Activated T-cell treated with anti-CD3 and anti-CD28 coated beads, Interleukin-2, amount 50 U/mL, for 72 hours (primary cell): ENCODE measurements at regions not wholly inside any gene's neighbourhood (a gene's known extent, or its start where the extent isn't known, plus 50 kb on each side); places are given as distances from the start of the nearest gene placed in this dataset.
"Not testable (repeated sequence)": the region's sequence is repeated elsewhere in the genome, so short reads cannot be mapped to it uniquely, and the experiment has no call there.

Experiments
- ATAC-seq, 2 donors: fragments of 150-1000 bp; cut with Tn5 transposase; replicated peaks in 1 of 2; 2 replicates each; pipeline ENCODE4 v1.10.0; 2021; ENCODE audit warnings: moderate library complexity in 2 of 2, mild to moderate bottlenecking in 1 of 2
- DNase-seq, 2 donors: peaks; one replicate each; pipeline ENCODE4 v3.0.0; 2021 to 2022; ENCODE audit warnings: mixed read lengths in 1 of 2
- H3K27ac Mint-ChIP-seq: one replicate; pipeline ENCODE4 v1.8.0; 2022; ENCODE audit warnings: mild to moderate bottlenecking, moderate library complexity, mixed read lengths
- H3K27me3 Mint-ChIP-seq: one replicate; pipeline ENCODE4 v1.8.0; 2022; ENCODE audit warnings: low read depth, mixed read lengths
- H3K36me3 Mint-ChIP-seq, 2 donors: one replicate each; pipeline ENCODE4 v1.8.0; 2022; ENCODE audit warnings: mixed read lengths in 2 of 2, mild to moderate bottlenecking in 1 of 2; ENCODE audit not compliant: insufficient read depth in 2 of 2
- H3K4me1 Mint-ChIP-seq: one replicate; pipeline ENCODE4 v1.8.0; 2022; ENCODE audit warnings: low read depth, mixed read lengths
- H3K4me3 Mint-ChIP-seq, 2 donors: one replicate each; pipeline ENCODE4 v1.8.0; 2022; ENCODE audit warnings: mild to moderate bottlenecking in 2 of 2, mixed read lengths in 2 of 2, moderate library complexity in 2 of 2
- H3K9me3 Mint-ChIP-seq, 2 donors: one replicate each; pipeline ENCODE4 v1.8.0; 2022; ENCODE audit warnings: mixed read lengths in 2 of 2

DNA sequence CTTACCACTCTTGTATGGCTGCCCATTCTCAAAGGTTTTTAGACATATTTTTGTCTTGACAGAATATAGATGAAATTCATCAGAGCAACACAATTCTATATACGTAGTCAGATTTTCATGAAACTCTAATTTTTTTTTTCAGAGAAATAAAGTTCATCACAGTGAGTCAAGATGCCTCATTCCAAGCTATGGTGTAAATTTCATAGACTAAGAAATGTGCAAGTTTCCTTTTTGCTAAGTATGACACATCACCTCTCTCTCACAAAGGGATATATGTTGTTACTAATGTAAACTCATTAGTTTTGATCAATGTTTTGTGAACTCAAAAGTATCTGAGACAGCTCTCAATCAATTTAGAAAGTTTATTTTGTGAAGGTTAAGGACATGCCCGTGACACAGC, 60.4 kb upstream of the ATXN3L start:
- DNase-seq (no peak), ATAC-seq (peak; percentile 87)
- H3K9me3 Mint-ChIP-seq: no peaks in the 10 kb centered on the region
- H3K27ac Mint-ChIP-seq: peak overlapping the region; percentile 94
- H3K4me3 Mint-ChIP-seq: peak overlapping the region in 1 of 2 donors; percentile 83
- H3K27me3 Mint-ChIP-seq: peaks cover 22% of the 10 kb centered on the region
- no peaks in the 10 kb centered on the region for H3K36me3 Mint-ChIP-seq
- H3K4me1 Mint-ChIP-seq: peaks cover 25% of the 10 kb centered on the region

DNA sequence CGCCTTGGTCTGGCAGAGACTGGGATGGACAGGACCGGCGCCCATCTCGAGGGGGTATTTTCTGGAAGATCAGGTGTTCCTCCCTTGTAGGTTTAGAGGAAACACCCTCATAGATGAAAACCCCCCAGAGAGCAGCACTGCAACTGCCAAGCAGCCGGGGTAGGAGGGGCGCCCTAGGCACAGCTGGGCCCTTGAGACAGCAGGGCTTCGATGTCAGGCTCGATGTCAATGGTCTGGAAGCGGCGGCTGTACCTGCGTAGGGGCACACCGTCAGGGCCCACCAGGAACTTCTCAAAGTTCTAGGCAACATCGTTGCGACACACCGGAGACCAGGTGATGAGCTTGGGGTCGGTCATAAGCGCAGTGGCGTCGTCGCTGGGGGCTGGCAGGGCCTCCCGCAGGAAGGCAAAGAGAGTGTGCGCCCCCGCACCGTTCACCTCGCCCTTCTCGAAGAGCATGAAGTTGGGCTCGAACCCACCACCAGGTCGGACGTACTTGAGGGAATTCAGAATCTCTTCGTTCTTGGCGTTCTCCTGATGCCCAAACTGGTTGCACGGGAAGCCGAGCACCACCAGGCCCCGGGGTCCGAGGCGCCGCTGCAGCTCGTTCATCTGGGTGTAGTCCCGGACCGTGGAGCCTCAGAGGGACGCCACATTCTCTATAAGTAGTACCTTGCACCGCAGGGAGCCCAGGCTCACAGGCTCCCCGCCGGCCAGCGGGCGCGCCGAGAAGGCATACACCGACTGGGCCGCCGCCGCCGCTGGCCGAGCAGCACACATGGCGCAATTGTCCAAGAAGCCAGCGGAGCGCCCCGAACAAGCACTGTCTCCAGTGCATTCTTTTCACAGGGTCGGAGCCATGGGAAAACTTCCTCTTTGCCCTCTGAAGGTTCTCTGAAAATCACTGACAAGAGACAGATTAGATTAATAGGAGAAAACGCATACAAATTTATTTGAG, 59.0 kb upstream of the ATXN3L start:
- Mint-ChIP-seq H3K27me3 (peaks cover 20% of the 10 kb centered on the region), H3K4me3 (peak overlapping the region in 1 of 2 donors; percentile 15), H3K4me1 (peaks cover 26% of the 10 kb centered on the region)
- peak; percentile 18 to 21 for DNase-seq
- peak in 1 of 2 donors; percentile 47 for ATAC-seq
- not testable (repeated sequence) for H3K9me3 Mint-ChIP-seq, H3K27ac Mint-ChIP-seq, H3K36me3 Mint-ChIP-seq

DNA sequence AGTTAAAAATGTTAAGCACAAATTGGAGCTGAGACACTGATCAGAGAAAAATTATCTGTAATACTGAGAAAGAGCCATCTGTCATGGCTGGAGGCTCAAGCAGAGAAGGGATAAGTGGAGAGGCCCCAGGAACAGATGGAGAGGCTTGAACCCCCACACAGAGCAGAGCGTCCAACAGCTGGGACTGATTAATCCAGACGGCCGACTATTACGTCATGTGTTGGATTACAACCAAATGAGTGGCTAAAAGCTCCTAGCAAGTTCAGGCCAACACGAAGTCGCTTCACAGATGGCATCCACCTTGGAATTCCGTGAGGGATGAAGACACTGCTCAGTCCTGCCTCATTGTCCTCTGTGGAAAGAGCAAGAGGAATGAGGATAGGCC, 57.7 kb upstream of the ATXN3L start:
- DNase-seq (no peak), ATAC-seq (no peak)
- Mint-ChIP-seq H3K9me3 (no peaks in the 10 kb centered on the region), H3K27ac (no peak overlapping the region), H3K4me1 (peaks cover 38% of the 10 kb centered on the region), H3K36me3 (no peaks in the 10 kb centered on the region), H3K4me3 (peak overlapping the region in 1 of 2 donors; percentile 23), H3K27me3 (peaks cover 7% of the 10 kb centered on the region)

DNA sequence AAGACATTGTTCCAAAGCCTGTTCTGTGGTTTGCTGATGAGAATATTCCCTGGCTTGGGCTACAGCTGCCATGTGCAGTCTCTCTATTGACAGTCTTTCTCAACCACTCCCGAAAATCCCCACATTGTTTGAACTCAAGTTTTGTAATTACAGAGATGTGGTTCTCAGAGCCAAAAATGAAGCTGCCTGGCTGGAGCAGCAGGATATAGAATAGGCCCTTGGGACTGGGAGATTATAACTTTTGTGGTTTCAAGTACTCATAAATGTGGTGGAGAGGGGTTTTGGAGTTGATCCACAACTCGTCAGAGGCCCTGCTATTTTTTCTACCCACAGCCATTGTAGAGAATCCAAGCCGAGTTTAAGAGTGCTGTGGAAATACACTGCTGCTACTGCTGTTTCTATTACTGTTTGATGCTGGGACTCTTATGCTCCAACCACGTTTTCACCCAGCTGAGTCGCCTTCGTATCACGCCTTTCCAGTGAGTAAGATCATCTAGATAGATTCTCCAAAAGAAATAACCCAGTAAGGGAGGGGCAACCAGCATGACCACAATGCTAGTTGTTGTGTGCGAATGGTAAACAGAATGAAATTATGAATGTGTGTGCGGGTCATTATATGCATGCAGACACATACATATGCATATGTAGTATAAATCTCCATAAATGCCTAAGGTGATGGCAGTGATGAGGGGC, 57.1 kb upstream of the ATXN3L start:
- no peaks in the 10 kb centered on the region for H3K9me3 Mint-ChIP-seq
- H3K27ac Mint-ChIP-seq: no peak overlapping the region
- peak; percentile 50 to 52 for ATAC-seq

DNA sequence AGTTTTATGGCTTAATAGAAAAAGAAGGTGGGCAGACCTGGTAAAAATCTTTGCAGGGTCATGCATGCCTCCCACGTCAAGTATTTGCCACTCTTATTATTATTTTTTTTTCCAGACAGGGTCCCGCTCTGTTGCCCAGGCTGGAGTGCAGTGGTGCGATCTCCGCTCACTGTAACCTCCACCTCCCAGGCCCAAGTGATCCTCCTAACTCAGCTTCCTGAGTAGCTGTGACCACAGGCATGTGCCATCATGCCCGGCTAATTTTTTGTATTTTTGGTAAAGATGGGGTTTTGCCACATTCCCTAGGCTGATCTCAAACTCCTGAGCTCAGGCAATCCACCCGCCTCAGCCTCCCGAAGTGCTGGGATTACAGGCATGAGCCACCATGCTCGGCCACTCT, 55.7 kb upstream of the ATXN3L start:
- H3K4me1 Mint-ChIP-seq: peaks cover 34% of the 10 kb centered on the region
- H3K9me3 Mint-ChIP-seq, ATAC-seq, H3K36me3 Mint-ChIP-seq, H3K27ac Mint-ChIP-seq, DNase-seq, H3K4me3 Mint-ChIP-seq: not testable (repeated sequence)
- peaks cover 13% of the 10 kb centered on the region for H3K27me3 Mint-ChIP-seq

More for the DNA sequence above, 57.1 kb upstream of the ATXN3L start:
- peaks cover 2% of the 10 kb centered on the region for H3K27me3 Mint-ChIP-seq
- peak overlapping the region in 1 of 2 donors; percentile 23 for H3K4me3 Mint-ChIP-seq
- DNase-seq: no peak
- no peaks in the 10 kb centered on the region for H3K36me3 Mint-ChIP-seq
- peaks cover 38% of the 10 kb centered on the region for H3K4me1 Mint-ChIP-seq

DNA sequence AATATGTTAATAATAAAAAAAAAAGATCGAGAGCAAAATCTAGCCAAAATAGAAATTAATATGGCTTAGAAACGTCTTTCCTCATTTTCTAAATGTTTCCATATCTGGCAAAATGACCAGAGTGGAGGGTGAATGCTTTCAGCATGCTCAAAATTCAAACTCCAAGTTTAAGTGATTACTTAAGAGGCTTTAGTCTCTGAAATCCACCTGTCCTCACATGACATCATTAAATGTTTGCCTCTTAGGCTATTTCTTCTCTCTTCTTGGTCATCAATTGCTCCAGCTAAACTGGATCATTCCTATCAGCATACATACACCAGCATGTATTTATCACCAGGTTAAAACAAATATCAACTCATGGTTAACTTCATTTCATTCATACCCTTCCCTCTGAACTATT, 54.5 kb upstream of the ATXN3L start:
- Mint-ChIP-seq H3K4me3 (no peak overlapping the region), H3K27ac (no peak overlapping the region), H3K36me3 (peaks cover 0 to 1% of the 10 kb centered on the region in 2 donors), H3K4me1 (peaks cover 22% of the 10 kb centered on the region), H3K9me3 (peaks cover 3 to 5% of the 10 kb centered on the region in 2 donors), H3K27me3 (peaks cover 16% of the 10 kb centered on the region)
- DNase-seq: no peak
- ATAC-seq: no peak

DNA sequence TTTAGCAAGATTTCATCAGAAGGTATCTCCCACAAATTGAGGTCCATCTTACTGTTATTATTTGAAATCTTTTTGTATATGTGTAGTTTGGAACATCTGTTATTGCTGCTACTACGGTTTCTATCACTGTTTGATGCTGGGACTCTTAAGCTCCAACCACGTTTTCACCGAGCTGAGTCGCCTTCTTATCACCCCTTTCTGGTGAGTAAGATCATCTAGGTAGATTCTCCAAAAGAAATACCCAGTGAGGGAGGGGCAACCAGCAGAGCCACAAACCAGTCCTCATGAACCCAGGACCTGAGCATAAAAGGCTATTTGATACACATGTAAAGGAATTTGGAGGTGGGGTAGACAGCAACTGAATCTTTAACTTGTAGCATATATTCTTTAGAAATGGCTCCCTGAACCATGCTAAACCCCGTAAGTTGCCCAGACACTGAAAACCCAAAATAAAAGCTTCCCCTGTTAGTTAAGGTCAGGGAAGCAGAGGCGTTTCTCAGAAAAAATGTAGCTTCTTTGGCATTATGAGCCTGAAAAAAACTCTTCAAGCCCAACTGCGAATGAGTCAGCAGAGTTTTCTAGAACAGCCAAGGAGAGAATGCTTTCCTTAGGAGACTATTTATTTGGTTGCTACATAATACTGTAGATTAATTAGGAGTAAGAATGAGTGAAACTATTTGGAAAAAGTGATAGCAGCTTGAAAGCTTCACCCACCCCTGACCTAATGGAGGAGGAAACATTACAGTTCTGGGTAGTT, 53.8 kb upstream of the ATXN3L start:
- Mint-ChIP-seq H3K27ac (peak overlapping the region; percentile 46), H3K27me3 (peaks cover 24% of the 10 kb centered on the region), H3K4me1 (peaks cover 19% of the 10 kb centered on the region), H3K9me3 (peaks cover 4 to 5% of the 10 kb centered on the region in 2 donors), H3K36me3 (peaks cover 0 to 1% of the 10 kb centered on the region in 2 donors), H3K4me3 (peak overlapping the region; percentile 12 to 42)
- ATAC-seq (peak; percentile 66 to 74), DNase-seq (peak in 1 of 2 donors; percentile 25)

DNA sequence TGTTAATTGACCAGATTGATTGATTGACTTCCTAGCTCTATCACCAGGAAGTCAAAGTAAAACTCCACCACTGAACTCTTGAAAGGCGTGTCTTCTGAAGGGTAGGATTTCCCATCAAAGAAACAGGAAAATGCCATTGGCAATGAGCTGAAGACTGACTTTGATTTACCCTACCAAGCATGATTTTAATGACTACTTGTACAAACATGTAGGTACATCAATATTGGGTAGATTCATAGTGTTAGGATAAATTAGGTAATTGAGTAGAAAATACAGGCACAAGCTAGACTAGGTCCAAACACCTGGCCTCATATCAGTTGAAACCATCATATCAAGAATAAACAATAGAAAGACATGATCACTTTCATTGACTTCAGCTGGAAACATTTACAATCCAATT, 53.2 kb upstream of the ATXN3L start:
- H3K27ac Mint-ChIP-seq: no peak overlapping the region
- H3K27me3 Mint-ChIP-seq: peaks cover 30% of the 10 kb centered on the region
- peak overlapping the region in 1 of 2 donors; percentile 42 for H3K4me3 Mint-ChIP-seq
- H3K4me1 Mint-ChIP-seq: peaks cover 23% of the 10 kb centered on the region
- no peak for DNase-seq
- H3K9me3 Mint-ChIP-seq: peaks cover 5% of the 10 kb centered on the region in 2 donors
- ATAC-seq: peak; percentile 2 to 19
- H3K36me3 Mint-ChIP-seq: peaks cover 0 to 1% of the 10 kb centered on the region in 2 donors

DNA sequence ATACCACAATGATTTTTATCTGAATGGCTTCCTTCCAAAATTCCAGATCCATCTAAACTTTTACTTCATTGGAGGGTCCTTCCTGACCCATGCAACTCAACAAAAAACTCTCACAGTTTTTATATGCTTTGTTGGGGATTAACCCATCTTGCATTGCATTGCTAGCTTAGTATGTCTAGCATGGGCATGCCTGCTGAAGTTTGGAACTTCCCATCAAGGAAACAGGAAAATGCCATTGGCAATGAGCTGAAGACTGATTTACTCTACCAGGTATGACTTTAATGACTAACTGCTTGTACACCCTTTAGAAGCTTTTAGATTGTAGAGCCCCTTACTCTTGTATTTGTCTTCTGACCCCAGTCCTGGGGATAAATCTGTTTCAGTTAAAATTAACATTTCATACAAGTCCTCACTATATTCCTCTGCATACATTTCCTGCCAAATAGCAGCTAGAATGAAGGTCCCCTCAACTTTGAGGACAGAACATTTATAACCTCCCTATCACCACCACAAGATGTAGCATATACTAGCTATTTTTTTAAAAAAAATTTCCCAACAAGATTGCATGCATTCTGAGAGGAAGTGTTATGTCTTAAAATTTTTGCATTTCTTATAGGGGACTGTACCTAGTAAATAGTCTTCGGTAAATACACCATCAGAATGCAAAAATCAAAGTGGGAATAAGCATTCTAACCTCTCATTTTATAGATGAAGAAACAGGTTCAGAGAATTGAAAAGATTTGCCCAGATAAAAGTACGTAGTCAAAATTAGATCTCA, 52.5 kb upstream of the ATXN3L start:
- H3K36me3 Mint-ChIP-seq: peaks cover 0 to 1% of the 10 kb centered on the region in 2 donors
- ATAC-seq (no peak), DNase-seq (no peak)
- H3K4me1 Mint-ChIP-seq: peaks cover 21% of the 10 kb centered on the region
- peaks cover 31% of the 10 kb centered on the region for H3K27me3 Mint-ChIP-seq
- H3K4me3 Mint-ChIP-seq: no peak overlapping the region
- H3K9me3 Mint-ChIP-seq: peaks cover 5% of the 10 kb centered on the region in 2 donors
- no peak overlapping the region for H3K27ac Mint-ChIP-seq

DNA sequence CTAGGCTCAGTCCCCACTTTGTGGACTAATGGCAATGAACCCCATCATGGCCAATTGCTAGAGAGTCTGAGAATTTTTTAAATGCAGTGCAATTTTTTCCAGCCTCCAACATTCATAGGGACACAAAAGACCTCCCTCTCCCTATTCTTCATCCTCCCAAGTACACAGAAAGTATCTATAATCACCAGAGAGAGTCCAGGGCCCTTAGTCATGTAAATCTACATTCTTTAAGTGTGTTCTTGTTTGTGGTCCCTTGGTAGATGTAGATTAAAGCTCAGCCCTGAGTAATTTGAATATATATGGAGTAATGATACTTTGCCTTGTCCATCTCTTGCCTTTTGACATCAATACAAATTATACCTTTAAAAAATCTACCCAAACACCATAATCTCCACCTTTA, 51.3 kb upstream of the ATXN3L start:
- DNase-seq (no peak), ATAC-seq (no peak)
- H3K27ac Mint-ChIP-seq: no peak overlapping the region
- H3K27me3 Mint-ChIP-seq: peaks cover 31% of the 10 kb centered on the region
- H3K36me3 Mint-ChIP-seq: peaks cover 0 to 1% of the 10 kb centered on the region in 2 donors
- no peak overlapping the region for H3K4me3 Mint-ChIP-seq
- peaks cover 5% of the 10 kb centered on the region in 2 donors for H3K9me3 Mint-ChIP-seq
- peaks cover 17% of the 10 kb centered on the region for H3K4me1 Mint-ChIP-seq

DNA sequence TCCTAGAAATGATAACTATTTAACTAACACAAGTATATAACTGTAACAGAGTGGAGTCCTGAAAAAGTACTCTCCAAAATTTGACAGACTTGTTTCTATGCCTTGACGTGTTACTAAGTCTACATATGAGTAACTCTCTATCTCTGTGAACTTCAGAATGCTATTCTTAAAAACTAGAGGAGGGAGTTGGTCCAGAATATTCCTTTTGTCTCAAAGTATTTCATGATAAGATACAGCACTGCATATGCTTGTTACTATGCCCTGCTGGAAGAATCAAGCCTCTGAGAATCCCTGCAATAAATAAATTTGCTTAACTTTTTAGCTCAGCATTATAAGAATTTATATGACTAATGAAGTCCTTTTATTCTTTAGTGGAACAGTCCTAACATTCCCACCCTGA, 50.9 kb upstream of the ATXN3L start:
- H3K9me3 Mint-ChIP-seq: peaks cover 5% of the 10 kb centered on the region in 2 donors
- H3K4me1 Mint-ChIP-seq: peaks cover 17% of the 10 kb centered on the region
- DNase-seq: no peak
- H3K27ac Mint-ChIP-seq: no peak overlapping the region
- peaks cover 31% of the 10 kb centered on the region for H3K27me3 Mint-ChIP-seq
- H3K4me3 Mint-ChIP-seq: no peak overlapping the region
- ATAC-seq: no peak
- peaks cover 0 to 1% of the 10 kb centered on the region in 2 donors for H3K36me3 Mint-ChIP-seq
